Kidney glomerular epithelial cell (primary cell): ENCODE measurements at regions not wholly inside any gene's neighbourhood (a gene's known extent, or its start where the extent isn't known, plus 50 kb on each side); places are given as distances from the start of the nearest gene placed in this dataset.

Experiments
- DNase-seq: peaks from one replicate; lab custom pipeline; 2025; lab: John Stamatoyannopoulos, UW

DNA sequence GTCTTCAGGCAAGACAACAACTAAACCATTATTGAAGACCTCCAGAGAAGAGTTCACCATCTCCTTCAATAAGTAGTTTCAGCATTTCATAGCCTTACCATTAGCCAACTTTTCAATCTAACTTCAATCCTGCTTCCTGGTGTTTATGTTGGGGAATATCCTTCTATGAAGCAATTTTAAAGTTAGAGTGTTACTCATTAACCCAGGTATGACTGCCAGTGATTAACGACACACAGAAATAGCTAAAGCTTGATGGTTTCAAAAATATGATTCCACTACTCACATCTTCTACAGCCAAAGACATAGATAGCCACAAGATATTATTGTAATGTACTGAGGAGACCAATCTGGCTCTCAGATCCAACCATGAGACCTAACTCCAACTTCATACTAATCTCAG, 403.2 kb downstream of the EFNB2 start:
- DNase-seq, result peak; percentile 23

DNA sequence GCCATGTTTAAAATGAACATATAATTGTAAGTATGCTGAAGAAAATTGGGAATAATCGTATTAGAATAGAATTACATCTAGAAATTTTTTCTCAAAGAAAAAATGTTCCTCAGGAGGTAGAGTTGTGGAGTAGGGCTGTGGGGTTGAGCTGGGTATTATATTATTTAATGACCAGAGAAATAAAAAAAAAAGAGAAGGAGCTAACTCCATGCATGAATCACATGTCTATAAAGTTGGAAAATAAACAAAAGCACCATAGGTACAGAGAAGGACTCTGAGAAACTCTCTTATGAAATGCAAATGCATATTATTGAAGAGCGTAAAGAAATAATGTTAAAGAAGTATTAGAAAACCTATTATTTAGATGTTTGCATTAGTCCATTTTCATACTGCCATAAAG, 405.5 kb downstream of the EFNB2 start:
- DNase-seq, result no peak

DNA sequence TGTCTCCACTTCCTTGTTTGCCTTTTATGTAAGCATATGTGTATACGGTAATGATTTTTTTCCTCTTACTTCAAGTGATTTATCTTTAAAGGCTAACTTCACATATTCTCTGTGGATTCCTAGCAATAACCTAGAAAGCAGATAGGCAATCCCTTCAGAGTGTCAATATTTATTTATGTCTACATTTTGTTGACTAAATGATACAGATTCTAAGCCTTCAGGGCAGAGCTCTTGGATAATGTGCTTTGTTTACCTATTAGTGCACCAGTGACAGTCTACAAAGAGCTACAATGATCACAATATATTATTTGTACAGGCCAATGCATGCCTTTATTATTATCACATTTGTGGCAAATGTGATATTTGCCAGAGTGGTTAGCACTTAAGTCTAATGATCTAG, 406.2 kb downstream of the EFNB2 start:
- DNase-seq, result no peak

DNA sequence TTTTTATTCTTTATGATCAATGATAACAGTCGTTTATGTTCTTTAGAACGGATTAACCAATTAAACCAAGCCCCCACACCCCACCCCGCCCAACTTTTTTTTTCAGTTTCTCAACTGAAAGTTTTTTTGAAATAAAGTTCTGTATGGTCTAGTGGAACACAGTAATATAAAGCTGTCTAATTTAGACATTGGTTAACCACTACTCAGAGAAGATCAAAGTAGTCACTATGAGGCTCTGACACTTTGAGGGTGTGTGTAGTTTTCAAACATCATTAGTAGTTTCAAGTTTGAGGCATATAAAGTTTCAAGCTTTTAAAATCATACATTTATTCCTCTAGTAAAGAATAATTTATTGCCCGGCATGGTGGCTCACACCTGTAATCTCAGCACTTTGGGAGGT, 413.2 kb downstream of the EFNB2 start:
- no peak for DNase-seq

DNA sequence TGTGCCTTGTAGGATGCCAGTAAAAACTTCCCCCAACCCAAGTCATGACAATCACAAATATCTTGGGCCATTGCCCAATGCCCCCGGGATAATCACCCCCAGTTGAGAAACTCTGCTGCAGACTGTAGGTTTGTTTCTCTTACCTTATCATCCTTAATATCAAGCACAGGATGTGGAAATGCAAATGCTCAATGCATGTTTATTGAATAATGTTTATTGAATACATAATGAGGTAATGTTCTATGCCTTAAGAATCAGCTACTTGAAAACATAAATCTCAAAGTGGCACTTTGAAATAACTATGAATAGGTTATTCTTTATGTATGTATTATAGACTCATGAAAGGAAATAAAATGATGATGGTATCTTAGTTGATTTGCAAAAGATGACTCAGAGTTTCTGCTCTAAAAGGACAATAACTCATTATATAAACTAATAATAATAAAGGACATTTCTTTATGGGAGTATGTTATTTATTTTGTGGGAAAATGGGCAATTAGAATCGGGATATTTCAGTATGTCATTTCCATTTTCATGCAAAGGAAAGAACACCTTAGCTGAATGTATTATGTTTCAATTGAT, 414.2 kb downstream of the EFNB2 start:
- no peak for DNase-seq

DNA sequence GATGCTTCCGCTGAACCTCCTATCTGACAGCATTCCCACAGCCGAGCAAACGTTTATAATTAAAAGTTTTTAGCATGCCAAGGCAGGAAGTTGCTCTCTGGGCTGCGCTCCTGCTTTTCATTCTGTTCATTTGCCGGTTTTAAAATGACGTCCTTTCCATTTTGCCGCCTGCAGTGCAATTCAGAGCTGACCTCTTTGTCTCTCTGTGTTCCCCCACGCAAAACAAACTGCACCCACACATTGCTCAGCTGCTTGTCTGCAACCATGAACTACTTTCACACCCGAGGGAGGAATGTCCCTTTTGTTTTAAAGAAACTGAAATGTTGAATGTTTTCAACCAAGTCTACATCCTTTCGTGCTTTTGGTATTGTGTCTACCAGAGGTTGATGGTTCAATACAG, 416.5 kb downstream of the EFNB2 start:
- peak; percentile 33 for DNase-seq

DNA sequence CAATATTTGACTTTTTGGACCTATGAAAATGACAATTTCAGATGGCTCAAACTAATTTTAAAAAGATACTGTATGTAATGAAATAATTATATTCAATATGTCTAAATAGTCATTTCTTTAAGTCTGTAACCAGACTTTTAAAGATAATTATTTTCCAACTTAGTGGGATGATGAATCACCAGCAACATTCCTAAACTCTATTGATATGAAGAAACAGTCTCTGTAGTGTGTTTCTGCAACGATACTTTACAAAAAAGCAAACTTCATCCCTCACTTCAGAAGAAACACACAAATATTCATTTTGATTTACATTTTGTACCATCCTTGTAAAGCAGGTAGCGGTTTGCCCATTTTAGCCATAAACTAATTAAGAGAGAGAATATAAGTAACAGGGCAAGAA, 417.4 kb downstream of the EFNB2 start:
- DNase-seq, result peak; percentile 15

DNA sequence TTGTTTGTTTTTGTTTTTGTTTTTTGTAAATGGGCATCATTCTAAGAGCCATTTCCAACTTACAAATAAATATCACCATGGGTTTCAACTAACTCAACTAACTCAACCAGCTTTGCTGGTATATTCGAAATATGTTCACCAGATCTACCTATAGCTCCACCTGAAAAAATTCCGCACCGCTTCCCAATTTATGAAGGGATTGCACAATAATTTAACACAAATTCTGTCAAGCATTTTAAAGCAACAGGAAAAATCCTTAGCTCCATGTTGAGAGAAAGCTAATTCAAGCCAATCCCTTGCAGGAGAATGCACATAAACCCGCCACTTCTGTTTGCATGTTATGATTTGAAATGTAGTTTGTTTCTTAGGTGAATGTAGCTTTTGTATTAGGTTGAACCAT, 417.8 kb downstream of the EFNB2 start:
- no peak for DNase-seq

DNA sequence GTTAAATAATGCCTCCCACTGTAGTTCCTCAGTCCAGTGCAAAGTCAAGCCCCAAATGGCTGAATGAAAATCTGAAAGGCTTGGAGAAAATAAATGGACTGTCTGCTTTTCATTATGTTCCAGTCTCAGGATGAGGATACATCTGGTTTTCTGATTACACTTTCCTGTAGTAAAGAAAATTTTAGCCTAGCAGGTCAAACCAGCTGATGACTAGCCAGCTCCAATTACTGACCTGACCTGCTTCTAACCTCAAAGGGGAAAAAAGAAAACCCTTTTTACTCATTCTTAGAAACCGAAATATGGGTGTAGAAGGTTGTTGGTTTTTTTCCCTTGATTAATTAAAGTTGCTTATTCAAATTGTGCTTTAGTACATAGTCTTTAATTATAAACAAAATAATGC, 418.4 kb downstream of the EFNB2 start:
- no peak for DNase-seq

DNA sequence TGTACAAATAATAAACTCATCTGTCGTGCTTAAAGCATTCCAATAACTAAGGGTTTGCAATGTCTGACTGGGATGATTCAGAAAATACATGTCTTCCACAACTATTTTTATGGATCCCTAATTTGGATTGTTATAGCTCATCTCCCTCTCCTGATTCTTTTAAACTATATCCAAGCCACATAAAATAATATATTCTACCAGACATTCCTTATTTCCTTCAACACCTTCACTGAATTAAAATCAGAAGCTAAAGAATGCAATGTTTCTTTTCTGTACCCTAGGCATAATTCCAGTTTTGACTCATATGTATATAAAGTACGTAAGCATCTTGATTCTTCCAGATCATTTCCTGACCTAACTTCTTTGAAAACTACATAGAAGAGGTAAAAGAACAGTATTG, 420.4 kb downstream of the EFNB2 start:
- DNase-seq, result no peak

DNA sequence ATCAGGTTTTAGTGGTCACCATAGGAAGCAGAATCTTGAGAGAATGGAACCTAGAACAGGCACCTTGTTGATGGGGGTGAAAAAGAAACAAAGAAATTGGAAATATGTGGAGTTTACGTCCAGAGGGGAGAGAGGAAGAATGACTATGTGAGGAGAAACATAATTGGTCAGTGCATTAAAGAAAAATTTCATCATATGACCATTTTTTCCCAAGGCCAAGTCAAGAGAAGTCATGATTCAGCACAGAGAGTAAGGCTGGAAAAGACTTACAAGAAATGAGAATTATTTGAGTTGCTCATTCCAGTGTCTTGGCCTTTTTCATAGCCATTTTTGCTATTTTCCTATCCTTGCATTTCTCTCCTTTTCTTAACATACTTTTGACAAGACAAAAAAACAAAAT, 421.7 kb downstream of the EFNB2 start:
- no peak for DNase-seq

DNA sequence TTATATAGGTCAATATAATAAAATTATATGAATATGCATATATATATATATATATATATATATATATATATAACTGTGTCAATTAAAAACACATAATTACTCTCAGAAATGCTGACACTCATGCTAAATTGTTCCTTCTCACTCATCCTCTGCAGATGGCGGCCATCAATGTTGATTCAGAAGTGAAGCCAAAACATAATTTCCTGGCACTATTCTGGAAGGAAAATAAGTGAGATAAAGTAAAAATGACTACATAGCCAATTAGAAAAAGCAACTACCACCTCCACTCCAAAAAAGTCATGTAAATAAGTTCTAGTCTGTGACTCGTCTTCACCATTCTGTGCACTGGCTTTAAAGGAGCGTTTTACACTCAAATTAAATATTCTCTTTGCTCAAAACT, 423.3 kb downstream of the EFNB2 start:
- no peak for DNase-seq

DNA sequence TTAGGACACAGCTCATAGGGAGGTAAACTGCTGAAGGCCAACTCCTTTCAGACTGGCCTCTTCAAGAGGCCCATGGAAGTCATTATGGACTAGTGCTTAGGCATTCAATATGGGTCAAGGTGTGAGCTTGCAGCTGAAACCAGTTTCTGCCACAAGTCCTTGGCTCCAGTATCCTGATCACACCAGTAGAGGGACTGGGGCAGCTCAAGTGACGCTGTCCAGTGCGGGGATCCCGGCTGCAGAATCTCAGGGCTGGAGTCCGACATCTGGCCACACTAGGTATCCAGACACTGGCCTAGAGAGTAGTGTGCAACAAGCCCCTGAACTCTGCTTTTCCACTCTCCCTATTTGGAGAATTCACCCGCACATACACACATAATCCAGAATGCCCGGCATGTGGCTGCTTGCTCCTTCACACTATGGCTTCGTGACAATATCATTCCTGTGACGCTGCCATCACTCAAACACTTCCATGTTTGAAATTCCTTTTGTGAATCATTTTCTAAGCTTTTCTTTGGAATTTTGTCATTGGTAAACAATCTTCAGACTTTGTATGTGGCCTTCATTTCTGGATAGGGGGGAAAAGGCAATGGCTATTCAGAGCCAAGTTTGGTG, 425.1 kb downstream of the EFNB2 start:
- DNase-seq, result no peak

DNA sequence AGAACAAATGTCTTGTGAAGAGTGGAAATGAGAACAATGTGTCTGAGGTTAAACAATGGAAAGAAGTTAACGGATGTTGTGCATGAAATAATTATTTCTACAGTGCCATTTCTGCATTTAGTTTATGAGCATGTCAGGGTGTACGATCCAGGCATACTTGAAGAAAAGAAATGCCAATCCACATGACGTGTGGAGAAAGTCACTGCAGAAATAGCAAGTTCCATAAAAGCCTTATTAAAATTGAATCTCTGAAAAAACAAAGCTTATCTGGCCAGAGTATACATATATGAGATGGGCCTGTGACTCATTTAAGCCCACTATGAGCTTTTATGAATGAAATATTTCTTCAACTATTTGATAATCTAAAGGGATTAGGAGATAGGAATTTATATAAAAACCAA, 426.1 kb downstream of the EFNB2 start:
- DNase-seq, result no peak

DNA sequence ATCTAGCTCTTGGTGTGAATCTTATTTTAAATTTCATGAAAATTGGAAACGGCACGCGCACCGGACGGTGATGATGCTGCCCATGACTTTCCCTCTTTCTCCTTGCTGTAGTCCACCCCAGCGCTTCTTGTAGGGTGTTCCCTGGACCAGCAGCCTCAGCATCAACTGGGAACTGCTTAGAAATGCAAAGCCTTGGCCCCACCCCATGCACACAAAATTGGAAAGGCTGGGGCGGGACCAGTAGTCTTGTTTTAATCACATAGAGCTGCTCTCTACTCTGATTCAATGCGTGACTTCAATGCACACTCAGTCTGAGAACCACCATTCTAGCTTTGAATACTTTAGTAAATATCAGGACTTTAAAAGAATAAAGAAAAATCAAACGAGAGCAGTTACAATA, 427.1 kb downstream of the EFNB2 start:
- no peak for DNase-seq

DNA sequence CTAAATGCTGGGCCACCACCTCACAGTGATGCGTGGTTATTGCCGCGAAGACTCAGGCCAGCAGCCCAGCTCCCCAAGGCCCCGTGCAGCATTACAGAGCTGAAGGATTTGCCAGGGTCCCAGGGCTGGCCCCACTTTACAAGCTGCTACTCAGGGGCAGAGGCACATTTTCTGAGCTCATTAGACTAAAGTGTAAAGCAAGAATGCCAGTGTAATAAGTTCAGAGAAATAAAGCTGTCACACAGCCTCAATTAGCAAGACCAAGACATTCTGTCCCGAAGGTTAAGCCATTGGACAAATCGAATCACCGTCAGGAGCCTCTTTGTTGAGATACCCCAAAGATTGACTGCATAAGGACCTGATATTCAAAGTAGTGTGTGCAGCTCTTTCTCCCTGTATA, 428.4 kb downstream of the EFNB2 start:
- DNase-seq, result no peak

DNA sequence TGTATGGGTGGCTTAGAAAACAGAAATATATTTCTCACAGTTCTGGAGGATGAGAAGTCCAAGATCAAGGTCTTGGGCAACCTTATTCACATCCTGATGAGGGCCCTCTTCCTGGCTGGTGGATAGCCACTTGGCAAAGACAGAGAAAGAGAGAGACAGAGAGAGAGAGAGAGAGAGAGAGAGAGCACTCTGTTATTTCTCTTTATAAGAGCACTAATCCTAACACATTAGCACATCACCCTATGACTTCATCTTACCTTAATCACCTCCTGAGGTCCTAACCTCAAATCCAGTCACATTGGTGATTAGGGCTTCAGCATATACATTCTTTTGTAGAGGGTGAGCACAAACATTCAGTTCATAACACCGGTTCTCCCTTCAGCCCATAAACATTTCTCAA, 430.3 kb downstream of the EFNB2 start:
- no peak for DNase-seq

DNA sequence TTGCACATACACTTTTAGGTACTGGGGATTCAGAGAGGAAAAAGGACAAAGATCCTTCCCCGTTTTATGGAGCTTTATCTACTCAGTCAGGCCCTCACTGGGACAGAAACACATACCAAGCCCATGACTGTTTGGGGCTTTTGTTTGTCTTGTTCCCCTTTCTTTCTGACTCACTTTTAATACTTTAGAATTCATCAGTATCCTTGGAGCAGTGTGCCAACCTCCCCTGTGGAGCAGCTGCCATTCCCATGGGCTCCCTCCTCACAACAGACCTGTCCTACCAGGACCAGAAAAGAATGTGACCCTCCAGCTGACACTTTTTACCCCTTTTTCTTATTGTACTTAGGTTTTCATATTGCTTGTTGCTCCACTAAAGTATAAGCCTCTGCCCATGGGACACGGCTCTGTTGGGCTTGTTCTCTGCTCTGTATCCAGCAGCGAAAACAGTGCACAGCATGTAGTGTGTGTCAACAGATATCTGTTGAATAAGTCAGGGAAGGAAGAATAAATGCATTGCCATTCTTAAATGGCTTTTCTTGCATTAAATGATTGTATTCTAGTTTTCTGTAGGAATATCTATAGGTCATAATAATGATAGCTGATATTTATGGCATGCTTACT, 431.1 kb downstream of the EFNB2 start:
- DNase-seq, result peak; percentile 95

DNA sequence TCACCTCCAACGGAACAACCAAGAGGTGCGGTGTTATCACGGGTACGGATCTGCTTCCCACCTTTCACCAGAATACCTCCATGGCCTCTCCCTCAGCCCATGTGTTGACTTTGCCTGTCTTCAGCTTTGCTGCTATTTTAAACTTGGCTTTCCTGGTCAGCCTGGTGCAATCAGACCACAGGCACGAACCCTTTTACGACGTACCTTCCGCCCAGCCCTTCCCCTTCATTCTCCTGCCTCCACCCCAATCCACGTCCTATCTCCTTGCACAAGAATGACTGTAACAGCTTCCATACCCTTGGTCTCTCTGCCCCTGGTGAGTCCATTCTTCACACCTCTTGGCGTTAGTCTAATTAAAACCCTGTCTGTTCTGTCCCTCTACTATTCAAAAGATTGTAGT, 431.7 kb downstream of the EFNB2 start:
- no peak for DNase-seq

DNA sequence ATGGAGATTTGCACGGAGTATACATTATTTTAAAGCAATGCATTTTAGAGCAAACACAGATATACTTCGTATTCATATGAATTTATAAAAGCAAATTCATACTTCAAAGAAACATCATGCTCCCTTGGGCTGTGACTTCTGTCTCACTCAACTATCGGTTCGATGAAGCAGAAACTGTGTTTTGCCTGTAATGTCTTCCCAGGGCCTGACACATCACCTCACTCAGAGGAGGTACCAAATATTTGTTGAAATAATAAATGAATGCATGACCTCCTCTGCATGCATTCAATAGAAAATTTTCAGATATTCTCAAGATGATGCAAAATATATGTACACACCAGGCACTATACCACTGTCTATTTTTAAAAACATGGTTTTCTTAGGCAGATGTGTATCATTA, 432.7 kb downstream of the EFNB2 start:
- DNase-seq, result peak; percentile 68

DNA sequence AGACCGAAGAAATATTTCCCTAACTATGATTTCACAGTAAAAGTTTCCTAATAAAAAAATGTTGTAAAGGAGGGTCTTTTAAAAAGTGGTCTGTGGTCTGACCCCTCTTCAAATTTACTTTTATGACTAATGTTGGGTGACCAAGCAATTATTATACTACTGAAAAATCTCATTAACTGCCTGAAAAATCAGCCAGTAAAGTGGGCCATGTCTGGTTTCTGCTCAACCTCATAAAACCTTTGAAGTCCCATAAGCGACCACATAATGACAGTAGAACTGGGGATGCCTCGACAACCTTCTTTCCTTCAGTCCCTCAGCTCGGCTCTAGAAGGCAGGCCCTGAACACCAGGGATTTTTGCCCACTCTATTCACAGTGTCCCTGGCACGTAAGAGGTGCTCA, 434.3 kb downstream of the EFNB2 start:
- DNase-seq, result no peak

DNA sequence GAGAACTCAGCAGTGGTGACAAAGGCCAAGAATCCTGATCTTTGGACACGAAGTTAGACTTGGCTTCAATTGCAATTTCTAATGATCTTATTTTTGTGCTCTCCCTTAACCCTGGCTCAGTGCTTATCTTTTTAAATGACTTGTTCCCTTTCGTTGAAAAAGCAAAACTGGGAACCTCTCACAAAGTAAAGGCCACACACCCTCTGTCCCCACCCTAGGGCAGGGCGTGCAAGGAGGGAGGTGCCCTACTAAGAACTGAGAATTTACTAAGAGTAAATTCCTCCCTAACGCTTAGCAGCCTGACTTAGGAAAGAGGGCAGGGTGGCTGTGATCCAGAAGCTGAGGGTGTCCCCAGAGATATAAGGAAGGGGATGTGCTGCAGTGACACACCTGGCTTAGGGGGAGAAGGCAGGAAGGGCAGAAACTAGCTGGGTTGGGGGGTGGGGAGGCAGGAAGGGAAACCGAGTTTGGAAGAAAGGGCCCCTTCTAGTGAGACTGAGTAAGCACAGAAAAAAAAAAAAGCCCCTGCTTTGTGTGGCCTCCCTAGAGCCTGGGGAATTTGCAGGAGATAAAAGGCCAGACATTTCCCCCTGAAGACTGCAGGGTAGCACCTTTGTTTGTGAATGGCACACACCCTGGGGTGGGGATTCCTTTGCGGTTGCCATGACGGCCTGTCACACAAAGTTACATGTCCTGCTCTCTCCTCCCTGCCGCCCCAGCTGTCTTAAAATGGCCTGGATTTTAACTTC, 435.1 kb downstream of the EFNB2 start:
- DNase-seq, result no peak

DNA sequence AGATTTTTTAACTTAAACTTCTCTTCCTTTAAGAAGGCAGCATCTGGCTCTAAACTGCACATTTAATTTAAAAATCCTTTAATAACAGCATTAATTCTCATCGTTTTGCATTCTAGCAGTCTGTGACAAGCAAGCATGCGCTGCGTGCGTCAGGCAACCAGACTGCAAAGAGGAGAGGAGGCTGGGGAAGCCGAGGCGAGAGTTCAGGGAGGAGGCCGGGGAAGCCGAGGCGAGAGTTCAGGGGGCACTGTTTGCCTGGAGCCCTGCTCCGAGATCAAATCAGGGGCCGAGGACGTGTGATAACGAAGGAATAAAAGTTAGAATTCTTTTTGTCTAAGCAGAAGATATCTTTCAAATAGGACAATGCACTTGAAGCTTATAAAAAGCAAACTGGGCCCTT, 435.7 kb downstream of the EFNB2 start:
- DNase-seq, result no peak
